RWPE2 (cell line): ENCODE measurements at regions not wholly inside any gene's neighbourhood (a gene's known extent, or its start where the extent isn't known, plus 50 kb on each side); places are given as distances from the start of the nearest gene placed in this dataset.

Experiments used
- ATAC-seq: fragments of 200-7000 bp; cut with Tn5 transposase; 3 replicates; pipeline ENCODE4 v1.9.1; 2021; ENCODE audit warnings: low read depth
- DNase-seq: peaks from one replicate; pipeline ENCODE4 v3.0.0-alpha.2; 2020; ENCODE audit warnings: low spot score
- H3K27ac ChIP-seq: fragments of 450-650 bp; 2 replicates; pipeline ENCODE4 v1.5.1; 2017; ENCODE audit warnings: mild to moderate bottlenecking; ENCODE audit not compliant: poor library complexity, severe bottlenecking
- H3K27me3 ChIP-seq: fragments of 250-450 bp; sonication (Bioruptor Pico); 2 replicates; pipeline ENCODE4 v1.5.1; 2021; ENCODE audit warnings: mild to moderate bottlenecking, moderate library complexity; ENCODE audit not compliant: insufficient read depth, poor library complexity, severe bottlenecking
- H3K36me3 ChIP-seq: fragments of 250-450 bp; sonication (Bioruptor Pico); 2 replicates; pipeline ENCODE4 v1.5.1; 2020; ENCODE audit warnings: low read depth, mild to moderate bottlenecking, moderate library complexity
- H3K4me1 ChIP-seq: fragments of 250-450 bp; sonication (Bioruptor Pico); 2 replicates; pipeline ENCODE4 v1.5.1; 2021; ENCODE audit warnings: mild to moderate bottlenecking, moderate library complexity; ENCODE audit not compliant: insufficient read depth, poor library complexity, severe bottlenecking
- H3K4me3 ChIP-seq: fragments of 250-450 bp; sonication (Bioruptor Pico); 2 replicates; pipeline ENCODE4 v1.5.1; 2021; ENCODE audit warnings: mild to moderate bottlenecking, moderate library complexity; ENCODE audit not compliant: severe bottlenecking
- H3K9me3 ChIP-seq: fragments of 250-450 bp; sonication (Bioruptor Pico); 2 replicates; pipeline ENCODE4 v1.5.1; 2021; ENCODE audit warnings: mild to moderate bottlenecking, moderate library complexity; ENCODE audit not compliant: severe bottlenecking
- CTCF ChIP-seq: fragments of 450-650 bp; IDR thresholded peaks from one replicate; pipeline ENCODE4 v1.5.1; 2017; ENCODE audit warnings: mild to moderate bottlenecking, moderate library complexity; ENCODE audit not compliant: poor library complexity, severe bottlenecking

GRCh38 chr11:119830400-119830799 is 101.4 kb upstream of the NECTIN1 start:
- ATAC-seq, result no peak
- Histone ChIP-seq H3K27me3 (no peaks in the 10 kb centered on the region), H3K4me1 (no peaks in the 10 kb centered on the region), H3K9me3 (no peaks in the 10 kb centered on the region), H3K4me3 (no peak overlapping the region), H3K27ac (no peak overlapping the region), H3K36me3 (no peaks in the 10 kb centered on the region)
- DNase-seq, result no peak
- no peak for TF ChIP-seq CTCF

- DNase-seq (no peak), ATAC-seq (no peak)
- Histone ChIP-seq H3K9me3 (no peaks in the 10 kb centered on the region), H3K27me3 (peaks cover 3% of the 10 kb centered on the region), H3K4me1 (no peaks in the 10 kb centered on the region), H3K36me3 (no peaks in the 10 kb centered on the region), H3K27ac (no peak overlapping the region), H3K4me3 (no peak overlapping the region)
- TF ChIP-seq CTCF, result no peak
Measured at GRCh38 chr11:119829402-119829801, 100.4 kb upstream of the NECTIN1 start.

- TF ChIP-seq CTCF, result no peak
- ATAC-seq, result no peak
- no peak overlapping the region for H3K27ac ChIP-seq
- H3K4me3 ChIP-seq, result no peak overlapping the region
- H3K27me3 ChIP-seq, result peaks cover 3% of the 10 kb centered on the region
- H3K4me1 ChIP-seq, result no peaks in the 10 kb centered on the region
- no peaks in the 10 kb centered on the region for H3K36me3 ChIP-seq
- no peaks in the 10 kb centered on the region for H3K9me3 ChIP-seq
- no peak for DNase-seq
Measured at GRCh38 chr11:119828819-119829218, 99.8 kb upstream of the NECTIN1 start.

- no peak overlapping the region for H3K27ac ChIP-seq
- DNase-seq (no peak), ATAC-seq (no peak)
- H3K4me3 ChIP-seq, result no peak overlapping the region
- no peaks in the 10 kb centered on the region for H3K36me3 ChIP-seq
- TF ChIP-seq CTCF, result no peak
- H3K27me3 ChIP-seq, result peaks cover 3% of the 10 kb centered on the region
- no peaks in the 10 kb centered on the region for H3K9me3 ChIP-seq
- H3K4me1 ChIP-seq, result no peaks in the 10 kb centered on the region
Measured at GRCh38 chr11:119828006-119828405, 99.0 kb upstream of the NECTIN1 start.

- TF ChIP-seq CTCF, result no peak
- ATAC-seq (no peak), DNase-seq (no peak)
- Histone ChIP-seq H3K27ac (no peak overlapping the region), H3K9me3 (no peaks in the 10 kb centered on the region), H3K4me3 (no peak overlapping the region), H3K27me3 (peaks cover 3% of the 10 kb centered on the region), H3K4me1 (no peaks in the 10 kb centered on the region), H3K36me3 (no peaks in the 10 kb centered on the region)
Measured at GRCh38 chr11:119827113-119827512, 98.1 kb upstream of the NECTIN1 start.
